ENCODE measurements at regions not wholly inside any gene's neighbourhood (a gene's known extent, or its start where the extent isn't known, plus 50 kb on each side); places are given as distances from the start of the nearest gene placed in this dataset.
"Not testable (repeated sequence)": the region's sequence is repeated elsewhere in the genome, so short reads cannot be mapped to it uniquely, and the experiment has no call there.

GRCh38 chr11:54927704-54928103 lies 221.1 kb downstream of the OR4A5 start:
- no peaks in the 10 kb centered on the region for H3K4me1 ChIP-seq (ENCODE audit: control insufficient read depth in 1 of 2, low read depth in 2 of 2)
- no peak for DNase-seq (ENCODE audit: low spot score)
- H3K4me3 ChIP-seq, result no peak overlapping the region
- no peaks in the 10 kb centered on the region for H3K27me3 ChIP-seq (replicated peaks; ENCODE audit: insufficient read depth)
- no peak for ATAC-seq (ENCODE audit: insufficient number of reproducible peaks, low FRiP score, low read depth)
- no peaks in the 10 kb centered on the region for H3K36me3 ChIP-seq
- H3K9me3 ChIP-seq, result peaks cover 69% of the 10 kb centered on the region
- no peak for TF ChIP-seq CTCF (IDR thresholded peaks at IDR 0.05)
- no peak overlapping the region for H3K27ac ChIP-seq

DNA sequence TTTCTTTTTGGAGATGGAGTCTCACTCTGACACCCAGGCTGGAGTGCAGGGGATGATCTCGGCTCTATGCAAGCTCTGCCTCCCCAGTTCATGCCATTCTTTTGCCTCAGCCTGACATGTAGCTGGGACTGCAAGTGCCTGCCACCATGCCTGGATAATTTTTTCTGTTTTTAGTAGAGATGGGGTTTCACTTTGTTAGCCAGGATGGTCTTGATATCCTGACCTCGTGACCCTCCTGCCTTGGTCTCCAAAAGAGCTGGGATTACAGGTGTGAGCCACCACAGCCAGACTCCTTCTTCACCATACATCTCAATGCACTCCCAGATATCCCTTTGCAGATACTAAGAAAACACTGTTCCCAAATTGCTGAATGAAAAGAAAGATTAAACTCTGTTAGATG lies 224.3 kb downstream of the OR4A5 start:
- Histone ChIP-seq H3K9me3 (peaks cover 77% of the 10 kb centered on the region), H3K4me3 (no peak overlapping the region), H3K36me3 (no peaks in the 10 kb centered on the region), H3K27ac (no peak overlapping the region), H3K27me3 (replicated peaks; ENCODE audit: insufficient read depth) (no peaks in the 10 kb centered on the region), H3K4me1 (ENCODE audit: control insufficient read depth in 1 of 2, low read depth in 2 of 2) (no peaks in the 10 kb centered on the region)
- TF ChIP-seq CTCF (IDR thresholded peaks at IDR 0.05), result no peak
- ATAC-seq (ENCODE audit: insufficient number of reproducible peaks, low FRiP score, low read depth), result no peak
- no peak for DNase-seq (ENCODE audit: low spot score)

DNA sequence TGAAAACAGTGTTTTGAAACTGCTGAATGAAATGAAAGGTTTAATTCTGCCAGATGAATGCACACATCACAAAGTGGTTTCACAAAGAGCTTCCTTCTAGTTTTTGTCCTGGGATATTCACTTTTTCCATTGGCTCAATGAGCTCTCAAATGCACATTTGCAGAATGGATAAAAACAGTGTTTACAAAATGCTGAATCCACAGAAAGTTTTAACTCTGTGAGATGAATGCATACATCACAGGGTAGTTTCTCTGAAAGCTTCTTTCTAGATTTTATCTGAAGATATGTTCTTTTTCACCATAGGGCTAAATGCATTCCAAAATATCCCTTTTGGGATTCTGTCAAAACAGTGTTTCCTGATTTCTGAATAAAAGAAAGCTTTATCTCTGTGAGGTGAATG lies 237.6 kb downstream of the OR4A5 start:
- Histone ChIP-seq H3K27me3 (replicated peaks; ENCODE audit: insufficient read depth) (no peaks in the 10 kb centered on the region), H3K4me1 (ENCODE audit: control insufficient read depth in 1 of 2, low read depth in 2 of 2) (no peaks in the 10 kb centered on the region), H3K9me3 (peaks cover 14% of the 10 kb centered on the region), H3K27ac (no peak overlapping the region), H3K4me3 (no peak overlapping the region), H3K36me3 (no peaks in the 10 kb centered on the region)
- ATAC-seq (ENCODE audit: insufficient number of reproducible peaks, low FRiP score, low read depth), result no peak
- TF ChIP-seq CTCF (IDR thresholded peaks at IDR 0.05), result no peak
- DNase-seq (ENCODE audit: low spot score), result no peak

DNA sequence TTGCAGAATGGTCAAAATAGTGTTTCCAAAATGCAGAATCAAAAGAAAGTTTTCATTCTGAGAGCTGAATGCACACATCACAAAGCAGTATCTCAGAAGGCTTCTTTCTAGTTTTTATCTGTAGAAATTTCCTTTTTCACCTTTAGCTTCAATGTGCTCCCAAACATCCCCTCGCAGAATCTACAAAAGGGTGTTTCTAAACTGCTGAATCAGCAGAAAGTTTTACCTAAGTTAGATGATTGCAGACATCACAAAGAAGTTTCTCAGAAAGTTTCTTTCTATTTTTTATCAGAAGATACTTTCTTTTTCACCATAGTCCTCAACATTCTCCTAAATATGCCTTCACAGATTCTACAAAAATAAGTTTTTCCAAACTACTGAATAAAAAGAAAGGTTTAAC lies 239.8 kb downstream of the OR4A5 start:
- peaks cover 11% of the 10 kb centered on the region for H3K9me3 ChIP-seq
- no peaks in the 10 kb centered on the region for H3K36me3 ChIP-seq
- no peak for ATAC-seq (ENCODE audit: insufficient number of reproducible peaks, low FRiP score, low read depth)
- TF ChIP-seq CTCF (IDR thresholded peaks at IDR 0.05), result no peak
- no peaks in the 10 kb centered on the region for H3K4me1 ChIP-seq (ENCODE audit: control insufficient read depth in 1 of 2, low read depth in 2 of 2)
- H3K27ac ChIP-seq, result no peak overlapping the region
- DNase-seq (ENCODE audit: low spot score), result no peak
- H3K27me3 ChIP-seq (replicated peaks; ENCODE audit: insufficient read depth), result no peaks in the 10 kb centered on the region
- no peak overlapping the region for H3K4me3 ChIP-seq

DNA sequence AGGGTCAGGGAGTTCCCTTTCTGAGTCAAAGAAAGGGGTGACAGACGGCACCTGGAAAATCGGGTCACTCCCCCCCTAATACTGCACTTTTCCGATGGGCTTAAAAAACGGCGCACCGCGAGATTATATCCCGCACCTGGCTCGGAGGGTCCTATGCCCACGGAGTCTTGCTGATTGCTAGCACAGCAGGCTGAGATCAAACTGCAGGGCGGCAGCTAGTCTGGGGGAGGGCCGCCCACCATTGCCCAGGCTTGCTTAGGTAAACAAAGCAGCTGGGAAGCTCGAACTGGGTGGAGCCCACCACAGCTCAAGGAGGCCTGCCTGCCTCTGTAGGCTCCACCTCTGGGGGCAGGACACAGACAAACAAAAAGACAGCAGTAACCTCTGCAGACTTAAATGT lies 240.5 kb downstream of the OR4A5 start:
- not testable (repeated sequence) for H3K4me1 ChIP-seq (ENCODE audit: control insufficient read depth in 1 of 2, low read depth in 2 of 2); H3K9me3 ChIP-seq; H3K4me3 ChIP-seq; H3K27ac ChIP-seq; H3K36me3 ChIP-seq; H3K27me3 ChIP-seq (replicated peaks; ENCODE audit: insufficient read depth); ATAC-seq (ENCODE audit: insufficient number of reproducible peaks, low FRiP score, low read depth); DNase-seq (ENCODE audit: low spot score)

DNA sequence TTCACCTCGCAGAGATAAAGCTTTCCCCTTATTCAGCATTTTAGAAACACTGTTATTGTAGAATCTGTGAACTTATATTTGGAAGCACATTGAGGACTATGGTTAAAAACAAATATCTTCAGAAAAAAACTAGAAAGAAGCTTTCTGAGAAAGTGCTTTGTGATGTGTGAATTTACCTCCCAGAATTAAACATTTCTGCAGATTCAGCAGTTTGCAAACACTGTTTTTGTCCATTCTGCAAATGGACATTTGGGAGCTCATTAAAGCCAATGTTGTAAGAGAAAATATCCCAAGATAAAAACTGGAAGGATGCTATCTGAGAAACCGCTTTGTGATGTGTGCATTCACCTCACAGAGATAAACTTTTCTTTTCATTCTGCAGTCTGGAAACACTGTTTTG lies 272.7 kb downstream of the OR4A5 start:
- H3K36me3 ChIP-seq, result no peaks in the 10 kb centered on the region
- DNase-seq (ENCODE audit: low spot score), result no peak
- H3K4me1 ChIP-seq (ENCODE audit: control insufficient read depth in 1 of 2, low read depth in 2 of 2), result no peaks in the 10 kb centered on the region
- H3K27me3 ChIP-seq (replicated peaks; ENCODE audit: insufficient read depth), result no peaks in the 10 kb centered on the region
- no peak for TF ChIP-seq CTCF (IDR thresholded peaks at IDR 0.05)
- peaks cover 62% of the 10 kb centered on the region for H3K9me3 ChIP-seq
- no peak overlapping the region for H3K27ac ChIP-seq
- H3K4me3 ChIP-seq, result no peak overlapping the region
- ATAC-seq (ENCODE audit: insufficient number of reproducible peaks, low FRiP score, low read depth), result no peak
